Adrenal gland (tissue), 5 donors: ENCODE measurements at regions not wholly inside any gene's neighbourhood (a gene's known extent, or its start where the extent isn't known, plus 50 kb on each side); places are given as distances from the start of the nearest gene placed in this dataset.

Source experiments
- CTCF ChIP-seq, 6 experiments: fragments of 450-650 bp in 4 of 6; fragments of 200-600 bp in 2 of 6; sonication (generic) in 1 of 6; IDR thresholded peaks; 1 replicate in 5 of 6; 2 replicates in 1 of 6; pipeline versions ENCODE4 v1.5.1 to v1.8.0; 2016 to 2021; ENCODE audit warnings: antibody characterized with exemption in 6 of 6, mild to moderate bottlenecking in 2 of 6, moderate library complexity in 1 of 6
- POLR2A ChIP-seq, 2 donors: fragments of 450-650 bp; IDR thresholded peaks; one replicate each; pipeline ENCODE4 v1.6.1; 2017; ENCODE audit warnings: antibody characterized with exemption in 2 of 2, mild to moderate bottlenecking in 2 of 2, moderate library complexity in 1 of 2
- donor health status: DM: no; HTN: no; CAD: no.

DNA sequence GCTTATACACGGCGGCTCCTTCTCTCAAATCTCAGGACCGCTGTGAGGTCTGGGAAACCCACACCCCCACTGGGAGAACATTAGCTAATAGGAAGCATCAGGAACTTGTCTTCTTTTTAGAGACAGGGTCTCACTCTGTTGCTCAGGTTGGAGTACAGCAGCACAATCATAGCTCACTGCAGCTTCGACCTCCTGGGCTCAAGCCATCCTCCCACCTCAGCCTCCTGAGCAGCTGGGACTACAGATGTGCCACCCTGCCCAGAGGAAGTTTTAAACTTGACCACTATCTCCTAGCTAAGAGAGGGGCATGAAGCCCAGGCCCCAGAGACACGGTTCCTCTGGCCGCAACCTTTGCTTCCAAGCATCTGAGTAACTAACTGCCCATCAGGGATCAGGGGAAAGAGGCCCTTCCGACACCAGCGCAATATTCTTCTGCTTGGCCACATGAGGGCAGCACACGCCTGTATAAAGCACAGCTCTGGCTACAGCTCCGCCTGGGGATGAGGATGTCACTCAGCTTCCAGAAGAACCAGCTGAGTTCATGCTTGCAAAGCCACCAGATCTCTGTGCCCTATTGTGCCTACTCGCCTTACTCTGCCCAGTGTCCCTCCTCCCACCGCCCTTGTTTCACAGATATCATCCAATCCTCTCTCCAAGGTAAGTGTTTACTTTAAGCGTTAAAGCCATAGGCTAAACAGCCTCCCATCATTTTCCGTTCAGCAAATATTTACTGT, 57.6 kb upstream of the SLC6A11 start:
- TF ChIP-seq POLR2A (IDR thresholded peaks at IDR 0.05) (no peak), CTCF (IDR thresholded peaks at IDR 0.05) (peak; percentile 51 to 85 (median 72))
